Omental fat pad (tissue), 3 donors: ENCODE measurements at regions not wholly inside any gene's neighbourhood (a gene's known extent, or its start where the extent isn't known, plus 50 kb on each side); places are given as distances from the start of the nearest gene placed in this dataset.
A peak's percentile ranks its signal among the peaks of the same experiment; 100 is the strongest.

Experiments
- ATAC-seq: fragments of 150-250 bp; one replicate; pipeline ENCODE4 v1.9.1; 2016; ENCODE audit warnings: mild to moderate bottlenecking, moderate library complexity; ENCODE audit not compliant: low FRiP score
- DNase-seq: peaks from one replicate; pipeline ENCODE4 v3.0.0-alpha.2; 2019; ENCODE audit warnings: low spot score
- TF ChIP-seq, protein P1 (sequence below), 3 donors: fragments of 450-650 bp; IDR thresholded peaks; one replicate each; pipeline ENCODE4 v1.5.1; 2016 to 2017; ENCODE audit warnings: antibody characterized with exemption in 3 of 3, mild to moderate bottlenecking in 3 of 3, moderate library complexity in 2 of 3

GRCh38 chr10:3331187-3331586 lies 158.6 kb upstream of the PITRM1 start:
- TF ChIP-seq, protein P1, sequence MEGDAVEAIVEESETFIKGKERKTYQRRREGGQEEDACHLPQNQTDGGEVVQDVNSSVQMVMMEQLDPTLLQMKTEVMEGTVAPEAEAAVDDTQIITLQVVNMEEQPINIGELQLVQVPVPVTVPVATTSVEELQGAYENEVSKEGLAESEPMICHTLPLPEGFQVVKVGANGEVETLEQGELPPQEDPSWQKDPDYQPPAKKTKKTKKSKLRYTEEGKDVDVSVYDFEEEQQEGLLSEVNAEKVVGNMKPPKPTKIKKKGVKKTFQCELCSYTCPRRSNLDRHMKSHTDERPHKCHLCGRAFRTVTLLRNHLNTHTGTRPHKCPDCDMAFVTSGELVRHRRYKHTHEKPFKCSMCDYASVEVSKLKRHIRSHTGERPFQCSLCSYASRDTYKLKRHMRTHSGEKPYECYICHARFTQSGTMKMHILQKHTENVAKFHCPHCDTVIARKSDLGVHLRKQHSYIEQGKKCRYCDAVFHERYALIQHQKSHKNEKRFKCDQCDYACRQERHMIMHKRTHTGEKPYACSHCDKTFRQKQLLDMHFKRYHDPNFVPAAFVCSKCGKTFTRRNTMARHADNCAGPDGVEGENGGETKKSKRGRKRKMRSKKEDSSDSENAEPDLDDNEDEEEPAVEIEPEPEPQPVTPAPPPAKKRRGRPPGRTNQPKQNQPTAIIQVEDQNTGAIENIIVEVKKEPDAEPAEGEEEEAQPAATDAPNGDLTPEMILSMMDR (IDR thresholded peaks at IDR 0.05) = no peak
- no peak for ATAC-seq

GRCh38 chr10:3330663-3331062 lies 158.1 kb upstream of the PITRM1 start:
- no peak for DNase-seq
- no peak for ATAC-seq
- TF ChIP-seq, protein P1 (IDR thresholded peaks at IDR 0.05) = no peak

More at GRCh38 chr10:3331187-3331586, 158.6 kb upstream of the PITRM1 start:
- no peak for DNase-seq

GRCh38 chr10:3325954-3326750 lies 153.6 kb upstream of the PITRM1 start:
- ATAC-seq (no peak), DNase-seq (no peak)
- TF ChIP-seq, protein P1 (IDR thresholded peaks at IDR 0.05) = no peak

DNA sequence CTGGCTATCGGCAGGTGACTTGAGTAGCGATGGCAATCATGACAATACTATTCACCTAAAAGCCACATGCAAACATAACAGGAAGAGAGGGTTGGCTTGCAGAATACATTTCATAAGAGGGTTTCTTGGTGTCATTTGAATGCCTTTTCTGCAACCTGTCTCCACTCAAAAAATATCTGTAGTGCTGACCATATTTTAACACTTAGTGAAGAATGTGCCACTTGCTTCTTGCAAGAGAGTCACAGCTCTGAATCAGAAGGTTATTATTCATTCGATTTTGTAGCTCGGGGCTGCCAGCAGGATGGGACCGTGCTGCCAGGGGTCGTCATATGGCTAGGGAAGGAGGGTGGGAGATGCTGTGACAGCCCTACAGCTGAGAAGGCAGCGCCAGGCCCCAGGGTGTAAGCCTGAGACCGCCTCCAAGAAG lies 152.0 kb upstream of the PITRM1 start:
- ATAC-seq (no peak), DNase-seq (no peak)
- TF ChIP-seq, protein P1 (IDR thresholded peaks at IDR 0.05) = no peak

DNA sequence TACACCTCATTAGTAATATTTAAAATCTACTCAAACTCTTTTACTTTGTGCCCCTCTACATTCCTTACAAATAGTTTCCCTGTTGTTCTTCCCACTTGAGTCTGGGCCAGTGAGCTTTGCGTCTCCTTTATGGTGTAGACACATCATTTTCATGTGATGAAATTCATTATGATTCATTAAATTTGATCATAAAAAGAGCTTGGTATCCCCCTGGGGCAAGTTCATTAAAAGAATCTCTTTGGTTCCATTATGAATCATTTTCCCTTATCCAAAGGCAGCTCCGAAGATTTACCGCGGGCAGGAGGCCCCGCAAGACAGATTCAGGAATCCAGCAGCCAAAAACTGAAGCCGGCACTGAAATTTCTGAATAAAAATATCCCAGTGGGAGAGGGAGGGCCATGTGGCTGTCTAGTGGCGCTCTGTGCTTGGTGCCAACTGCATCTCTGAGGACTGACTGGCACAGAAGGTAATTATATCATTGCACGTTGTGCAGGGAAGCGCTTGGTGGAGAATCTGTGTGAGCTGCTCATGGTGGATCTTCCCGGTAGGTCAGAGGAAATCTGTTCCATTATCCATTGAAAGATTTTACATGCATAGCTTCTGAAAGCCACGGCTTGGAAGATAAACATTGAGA lies 151.4 kb upstream of the PITRM1 start:
- TF ChIP-seq, protein P1 (IDR thresholded peaks at IDR 0.05) = no peak
- ATAC-seq (peak; percentile 37), DNase-seq (no peak)

- ATAC-seq = no peak
Observed at GRCh38 chr10:3321123-3321522, 148.5 kb upstream of the PITRM1 start.

More at GRCh38 chr10:3321123-3321522, 148.5 kb upstream of the PITRM1 start:
- TF ChIP-seq, protein P1 (IDR thresholded peaks at IDR 0.05) = no peak
- DNase-seq = no peak
